NB4 (cell line): ENCODE measurements at regions not wholly inside any gene's neighbourhood (a gene's known extent, or its start where the extent isn't known, plus 50 kb on each side); places are given as distances from the start of the nearest gene placed in this dataset.

Experiments
- DNase-seq: peaks from one replicate; pipeline ENCODE4 v3.0.0; 2010; ENCODE audit warnings: low read depth
- H3K4me3 ChIP-seq: one replicate; pipeline ENCODE4 v1.5.1; 2011; ENCODE audit warnings: mild to moderate bottlenecking, low read depth, low read length, moderate library complexity
- CTCF ChIP-seq: IDR thresholded peaks from one replicate; pipeline ENCODE4 v1.5.1; 2012; ENCODE audit warnings: low read depth, low read length
- MAX ChIP-seq: IDR thresholded peaks from 2 replicates; pipeline ENCODE4 v1.6.1; 2011; ENCODE audit warnings: low read depth, low read length
- MYC ChIP-seq: IDR thresholded peaks from 2 replicates; pipeline ENCODE4 v1.6.1; 2011; ENCODE audit warnings: low read depth, low read length
- POLR2A ChIP-seq: IDR thresholded peaks from 2 replicates; pipeline ENCODE4 v1.6.1; 2011; ENCODE audit warnings: mild to moderate bottlenecking; ENCODE audit not compliant: insufficient read length; ENCODE audit errors: extremely low read depth

GRCh38 chr7:26044320-26044719, 107.7 kb upstream of the NFE2L3 start:
- no peak for DNase-seq
- H3K4me3 ChIP-seq: no peak overlapping the region
- TF ChIP-seq MAX: no peak
- TF ChIP-seq POLR2A: no peak
- no peak for TF ChIP-seq CTCF
- no peak for TF ChIP-seq MYC

GRCh38 chr7:26046150-26046549, 105.8 kb upstream of the NFE2L3 start:
- DNase-seq: no peak
- no peak for TF ChIP-seq MAX
- H3K4me3 ChIP-seq: no peak overlapping the region

GRCh38 chr7:26046878-26047277, 105.1 kb upstream of the NFE2L3 start:
- TF ChIP-seq CTCF: no peak
- TF ChIP-seq POLR2A: no peak
- no peak for TF ChIP-seq MYC
- TF ChIP-seq MAX: no peak
- no peak for DNase-seq
- no peak overlapping the region for H3K4me3 ChIP-seq

- no peak overlapping the region for H3K4me3 ChIP-seq
- no peak for TF ChIP-seq POLR2A
- TF ChIP-seq MYC: no peak
- no peak for TF ChIP-seq CTCF
- no peak for TF ChIP-seq MAX
- DNase-seq: no peak
Measured at GRCh38 chr7:26048663-26049062, 103.3 kb upstream of the NFE2L3 start.

GRCh38 chr7:26049081-26049480, 102.9 kb upstream of the NFE2L3 start:
- DNase-seq: no peak
- TF ChIP-seq MAX: no peak
- no peak for TF ChIP-seq POLR2A
- no peak for TF ChIP-seq CTCF
- no peak for TF ChIP-seq MYC
- H3K4me3 ChIP-seq: no peak overlapping the region

- no peak overlapping the region for H3K4me3 ChIP-seq
- peak; percentile 58 for DNase-seq
- TF ChIP-seq MYC (no peak), CTCF (no peak), MAX (no peak), POLR2A (no peak)
Measured at GRCh38 chr7:26051021-26051420, 101.0 kb upstream of the NFE2L3 start.
